ENCODE measurements at regions not wholly inside any gene's neighbourhood (a gene's known extent, or its start where the extent isn't known, plus 50 kb on each side); places are given as distances from the start of the nearest gene placed in this dataset.
"Not testable (repeated sequence)": the region's sequence is repeated elsewhere in the genome, so short reads cannot be mapped to it uniquely, and the experiment has no call there.

GRCh38 chrX:68985135-68985755 lies 156.4 kb downstream of the EFNB1 start:
- ATAC-seq (no peak), DNase-seq (no peak)
- intact Hi-C loops (cut with micrococcal nuclease), result no loop called here

DNA sequence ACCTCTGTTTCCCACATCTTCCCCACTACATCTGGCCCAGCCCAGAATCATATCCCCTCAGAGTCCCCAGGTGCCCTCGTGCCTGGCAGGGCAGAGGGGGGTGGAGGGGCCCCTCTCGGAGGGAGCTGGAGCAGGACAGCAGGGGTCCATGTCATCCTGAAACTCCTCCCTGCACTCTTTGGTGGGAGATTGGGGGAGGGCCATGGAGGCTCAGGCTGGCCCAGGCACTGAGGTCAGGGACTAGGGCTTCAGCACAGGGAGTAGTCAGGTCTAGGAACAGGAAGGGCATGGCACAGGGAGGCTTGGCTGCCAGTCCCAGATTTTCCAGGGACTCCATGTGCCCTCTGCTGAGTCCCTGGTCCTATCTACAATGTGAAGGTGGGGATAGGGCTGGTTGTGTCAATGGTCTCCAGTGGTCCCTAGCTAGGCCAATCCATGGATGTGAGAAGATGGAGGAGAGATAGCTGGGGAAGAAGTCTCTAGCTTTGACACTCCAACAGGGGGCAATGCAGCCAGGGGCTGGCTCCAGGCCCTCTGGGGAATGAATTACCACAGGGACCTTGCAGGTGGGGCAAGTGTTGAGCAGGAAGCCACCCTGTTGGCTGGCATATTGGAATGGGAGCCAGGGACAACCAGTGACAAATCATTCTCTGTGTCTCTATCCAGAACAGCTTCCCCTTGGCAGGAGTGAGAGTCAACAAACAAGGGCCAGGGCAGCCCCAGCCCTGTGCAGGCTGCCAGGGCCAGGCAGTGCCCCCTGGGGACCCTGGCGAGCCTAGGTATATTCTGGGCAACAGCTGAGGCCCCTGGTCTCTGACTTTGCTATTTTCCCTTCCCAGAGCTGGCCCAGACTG lies 154.4 kb downstream of the EFNB1 start:
- intact Hi-C loops (cut with micrococcal nuclease), result no loop called here
- peak; percentile 35 for DNase-seq
- peak; percentile 95 for ATAC-seq

DNA sequence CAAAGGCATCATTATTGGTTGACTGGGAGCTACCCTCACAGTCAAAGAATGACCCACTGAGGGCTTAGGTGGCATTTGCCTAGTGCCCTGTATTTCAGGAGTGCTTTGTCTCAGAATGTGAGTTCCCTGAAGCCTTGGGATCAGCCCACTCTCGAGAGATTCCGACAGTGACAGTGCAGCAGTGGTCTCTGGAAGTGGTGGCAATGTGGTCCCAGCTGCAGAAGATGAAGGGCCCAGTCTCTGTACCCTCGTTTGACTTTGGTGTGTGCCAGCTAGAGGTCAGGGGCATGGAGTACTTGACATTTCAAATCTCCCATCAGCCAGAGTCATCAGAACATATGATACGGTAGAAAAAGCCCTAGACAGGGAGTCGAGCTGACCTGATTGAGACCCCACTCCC lies 153.7 kb downstream of the EFNB1 start:
- intact Hi-C loops (cut with micrococcal nuclease), result no loop called here
- DNase-seq (no peak), ATAC-seq (no peak)

DNA sequence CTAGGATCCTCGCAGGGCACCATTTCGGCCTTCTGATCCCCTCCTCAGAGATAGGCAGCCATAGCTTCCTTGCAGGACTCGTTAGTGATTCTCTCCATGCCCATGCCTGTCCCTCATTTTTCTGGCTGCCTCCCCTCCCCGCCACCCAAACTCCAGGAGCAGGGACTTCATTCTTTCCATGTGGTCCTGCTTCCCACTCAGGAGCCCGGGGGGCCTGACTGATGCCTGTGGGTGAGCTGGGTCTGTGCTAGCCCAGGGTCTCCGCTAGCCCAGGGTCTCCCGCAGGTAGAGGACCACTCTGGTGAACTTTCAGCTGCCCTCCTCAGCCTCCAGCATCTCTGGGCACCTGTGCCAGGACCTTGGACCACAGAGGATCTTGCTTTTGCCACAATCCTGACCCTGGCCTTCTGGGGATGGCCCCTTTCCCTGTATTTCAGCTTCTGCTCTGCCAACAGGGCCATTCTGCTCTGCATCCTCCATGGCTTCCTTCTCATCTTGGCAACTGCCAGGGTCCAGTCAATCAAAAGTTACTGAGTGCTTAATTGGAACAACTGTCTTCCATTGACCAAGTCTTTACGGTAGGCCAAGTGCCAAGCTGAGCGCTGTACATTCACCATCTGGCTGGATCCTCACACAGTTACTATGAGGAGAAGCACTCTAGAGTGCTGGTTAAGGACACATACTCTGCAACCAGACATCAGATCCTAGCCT lies 152.2 kb downstream of the EFNB1 start:
- DNase-seq, result no peak
- intact Hi-C loops (cut with micrococcal nuclease), result no loop called here
- ATAC-seq, result no peak

DNA sequence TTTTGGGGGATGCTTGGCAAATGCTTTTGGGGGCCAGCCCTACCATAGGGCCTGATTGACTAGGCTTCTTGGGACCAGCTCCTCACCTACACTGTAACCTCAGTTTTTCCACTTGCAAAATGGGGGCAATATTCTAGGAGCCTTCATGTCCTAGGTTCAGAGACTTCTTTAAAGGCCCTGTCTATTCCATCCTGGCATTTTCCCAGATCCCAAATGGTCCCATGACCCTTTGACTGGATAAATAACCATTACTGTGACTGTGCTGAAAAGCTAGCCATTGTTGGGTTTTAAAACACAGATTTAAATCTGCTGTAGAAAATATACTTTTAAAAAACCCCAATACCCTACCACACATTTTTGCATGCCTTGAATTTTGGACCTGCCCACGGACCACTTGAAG lies 149.8 kb downstream of the EFNB1 start:
- intact Hi-C loops (cut with micrococcal nuclease), result no loop called here
- DNase-seq (no peak), ATAC-seq (no peak)

- ATAC-seq, result peak; percentile 82
- DNase-seq, result peak; percentile 37
- intact Hi-C loops (cut with micrococcal nuclease), result no loop called here
Measured at GRCh38 chrX:68978255-68978654, 149.4 kb downstream of the EFNB1 start.

DNA sequence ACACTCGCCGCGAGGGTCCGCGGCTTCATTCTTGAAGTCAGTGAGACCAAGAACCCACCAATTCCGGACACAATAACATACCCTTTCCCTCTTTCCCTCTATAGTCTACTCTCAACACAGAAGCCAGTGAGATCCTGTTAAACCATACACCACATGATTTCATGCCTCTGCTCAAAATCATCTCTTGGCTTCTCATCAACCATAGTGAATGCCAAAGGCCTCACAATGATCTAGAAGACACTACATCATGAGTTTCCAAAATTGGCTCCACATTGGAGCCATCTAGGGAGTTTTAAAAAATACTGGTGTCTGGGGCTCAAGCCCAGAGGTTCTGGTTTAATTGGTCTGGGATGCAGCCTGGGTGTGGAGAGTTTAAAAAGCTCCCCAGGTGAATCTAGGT lies 124.5 kb downstream of the EFNB1 start:
- intact Hi-C loops (cut with micrococcal nuclease), result no loop called here
- ATAC-seq (no peak), DNase-seq (no peak)

DNA sequence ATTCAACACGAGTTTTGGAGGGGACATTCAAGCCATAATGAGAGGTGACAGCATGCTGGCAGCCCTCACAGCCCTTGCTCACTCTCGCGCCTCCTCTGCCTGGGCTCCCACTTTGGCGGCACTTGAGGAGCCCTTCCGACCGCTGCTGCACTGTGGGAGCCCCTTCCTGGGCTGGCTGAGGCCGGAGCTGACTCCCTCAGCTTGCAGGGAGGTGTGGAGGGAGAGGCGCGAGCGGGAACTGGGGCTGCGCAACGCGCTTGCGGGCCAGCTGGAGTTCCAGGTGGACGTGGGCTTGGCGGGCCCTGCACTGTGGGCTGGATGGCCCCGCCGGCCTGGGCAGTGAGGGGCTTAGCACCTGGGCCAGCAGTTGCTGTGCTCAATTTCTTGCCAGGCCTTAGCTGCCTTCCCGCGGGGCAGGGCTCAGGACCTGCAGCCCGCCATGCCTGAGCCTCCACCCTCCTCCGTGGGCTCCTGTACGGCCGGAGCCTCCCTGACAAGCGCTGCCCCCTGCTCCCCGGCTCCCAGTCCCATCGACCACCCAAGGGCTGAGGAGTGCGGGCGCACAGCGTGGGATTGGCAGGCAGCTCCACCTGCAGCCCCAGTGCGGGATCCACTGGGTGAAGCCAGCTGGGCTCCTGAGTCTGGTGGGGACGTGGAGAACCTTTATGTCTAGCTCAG lies 123.3 kb downstream of the EFNB1 start:
- DNase-seq; ATAC-seq; intact Hi-C loops (cut with micrococcal nuclease): not testable (repeated sequence)

GRCh38 chrX:68950937-68951336 lies 122.1 kb downstream of the EFNB1 start:
- no peak for DNase-seq
- no peak for ATAC-seq
- intact Hi-C loops (cut with micrococcal nuclease), result no loop called here

GRCh38 chrX:68947882-68948605 lies 119.2 kb downstream of the EFNB1 start:
- no peak for ATAC-seq
- DNase-seq, result no peak
- intact Hi-C loops (cut with micrococcal nuclease), result no loop called here

DNA sequence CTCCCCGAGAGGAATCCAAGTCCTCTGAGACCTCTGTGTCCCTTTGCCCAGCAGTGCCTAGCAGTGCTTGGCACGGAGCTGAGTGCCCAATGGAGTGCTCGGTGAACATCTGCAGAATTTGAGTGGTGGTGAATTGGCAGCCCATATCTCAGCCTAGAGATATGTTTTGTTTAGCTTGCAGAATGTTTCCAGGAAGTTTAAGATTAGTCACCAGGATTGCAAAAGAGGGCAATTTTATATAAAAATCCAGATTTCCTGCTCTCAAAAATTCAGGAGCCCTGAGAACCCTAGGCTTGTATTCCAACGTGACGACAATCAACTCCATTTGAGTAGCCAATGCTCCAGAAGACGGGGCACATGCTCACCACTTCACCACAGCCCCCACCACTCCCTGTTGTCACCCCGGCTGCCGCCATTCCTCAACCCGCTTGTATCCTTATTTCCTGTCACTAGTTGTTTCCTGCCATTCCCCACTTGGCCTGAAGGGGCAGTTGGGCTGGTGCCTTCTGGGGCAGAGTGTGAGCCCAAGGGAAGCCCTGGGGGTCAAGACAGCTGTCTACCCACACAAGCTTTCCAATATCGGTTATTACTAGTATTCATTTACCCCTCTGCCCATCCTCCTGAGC lies 116.9 kb downstream of the EFNB1 start:
- intact Hi-C loops (cut with micrococcal nuclease), result no loop called here
- DNase-seq (no peak), ATAC-seq (no peak)

DNA sequence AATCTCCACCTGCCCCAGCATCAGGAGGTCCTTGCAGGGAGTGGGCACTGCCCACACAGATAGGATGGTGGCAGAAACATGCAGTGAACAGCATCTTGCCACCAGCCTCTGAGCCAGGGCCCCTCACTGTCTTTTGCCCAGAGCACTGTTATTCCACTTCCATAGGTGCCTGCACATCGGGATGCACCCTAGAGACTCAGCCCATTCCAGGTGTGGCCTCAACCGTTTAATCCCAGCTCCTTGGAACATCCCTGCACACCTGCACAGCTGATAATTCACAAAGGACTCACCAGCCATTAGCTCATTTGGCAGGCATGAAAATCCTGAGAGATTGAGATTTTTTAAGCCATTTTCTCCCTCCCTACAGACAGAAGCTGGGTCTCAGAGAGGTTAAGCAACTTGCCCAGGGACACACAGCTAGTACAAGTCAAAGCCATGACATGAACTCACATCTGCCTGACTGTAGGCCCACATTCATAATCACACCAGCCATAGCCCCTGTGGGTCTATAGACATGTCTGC lies 116.3 kb downstream of the EFNB1 start:
- DNase-seq (no peak), ATAC-seq (no peak)

GRCh38 chrX:68944211-68944610 lies 115.4 kb downstream of the EFNB1 start:
- DNase-seq, result no peak
- intact Hi-C loops (cut with micrococcal nuclease), result no loop called here
- ATAC-seq, result no peak

More for the DNA sequence above, 116.3 kb downstream of the EFNB1 start:
- intact Hi-C loops (cut with micrococcal nuclease), result no loop called here

DNA sequence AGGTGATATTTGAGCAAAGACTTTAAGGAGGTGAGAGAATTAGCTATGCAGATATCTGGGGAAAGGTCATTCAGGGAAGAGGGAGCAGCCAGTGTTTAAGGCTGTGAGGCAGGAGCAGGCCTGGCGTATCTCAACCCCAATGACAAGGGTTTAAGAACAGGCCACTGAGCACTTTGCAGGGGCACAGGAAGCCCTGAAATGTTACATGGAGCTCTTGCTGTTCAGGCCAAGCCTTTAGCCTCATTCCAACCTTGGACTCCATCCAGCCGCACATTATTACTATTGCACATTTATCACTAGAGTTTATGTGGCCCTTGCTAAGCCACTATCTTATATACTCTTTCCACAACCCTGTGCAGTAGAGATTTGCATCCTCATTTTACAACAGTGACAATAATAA lies 114.0 kb downstream of the EFNB1 start:
- ATAC-seq (peak; percentile 77), DNase-seq (no peak)
- intact Hi-C loops (cut with micrococcal nuclease), result no loop called here

DNA sequence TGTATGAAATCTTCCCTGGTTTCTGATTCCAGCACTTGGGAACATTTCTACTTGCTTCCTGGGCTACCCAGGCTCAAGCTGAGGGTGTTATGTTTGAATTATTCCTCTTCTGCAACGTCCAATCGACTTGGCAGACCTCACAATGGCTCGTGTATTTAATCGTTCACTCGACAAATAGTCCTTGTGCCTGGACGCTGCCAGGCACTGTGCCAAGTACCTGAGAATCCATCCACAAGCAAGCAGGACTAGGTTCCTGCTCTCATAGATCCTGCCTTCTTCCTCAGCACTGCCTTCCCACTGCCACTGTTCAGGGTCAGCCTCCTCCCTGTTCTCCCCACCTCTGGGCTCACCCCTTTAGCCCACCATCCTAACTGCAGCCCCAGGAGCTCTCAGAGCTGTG lies 113.3 kb downstream of the EFNB1 start:
- intact Hi-C loops (cut with micrococcal nuclease), result no loop called here
- ATAC-seq (peak; percentile 41), DNase-seq (no peak)

GRCh38 chrX:68941385-68941952 lies 112.6 kb downstream of the EFNB1 start:
- ATAC-seq (no peak), DNase-seq (no peak)
- intact Hi-C loops (cut with micrococcal nuclease), result no loop called here

DNA sequence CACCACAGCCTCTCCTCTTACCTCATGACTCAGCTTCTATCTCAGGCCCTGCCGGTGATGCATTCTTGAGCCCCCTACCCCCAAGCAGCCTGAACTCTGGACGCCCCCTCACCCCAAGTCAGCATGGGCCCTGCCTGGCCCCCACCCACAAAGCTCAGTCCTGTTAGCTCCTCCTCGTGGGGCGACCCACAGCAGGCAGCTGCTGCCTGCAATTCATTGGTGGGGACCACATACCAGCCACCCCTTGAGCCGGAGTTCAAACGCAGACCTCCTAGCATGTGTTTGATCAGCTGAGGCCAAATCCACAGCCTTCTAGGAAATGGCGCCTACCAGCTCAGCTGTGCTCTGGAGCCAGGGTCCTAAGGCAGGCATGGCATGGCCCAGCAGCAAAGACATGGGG lies 111.8 kb downstream of the EFNB1 start:
- no peak for DNase-seq
- intact Hi-C loops (cut with micrococcal nuclease), result no loop called here
- ATAC-seq, result no peak

DNA sequence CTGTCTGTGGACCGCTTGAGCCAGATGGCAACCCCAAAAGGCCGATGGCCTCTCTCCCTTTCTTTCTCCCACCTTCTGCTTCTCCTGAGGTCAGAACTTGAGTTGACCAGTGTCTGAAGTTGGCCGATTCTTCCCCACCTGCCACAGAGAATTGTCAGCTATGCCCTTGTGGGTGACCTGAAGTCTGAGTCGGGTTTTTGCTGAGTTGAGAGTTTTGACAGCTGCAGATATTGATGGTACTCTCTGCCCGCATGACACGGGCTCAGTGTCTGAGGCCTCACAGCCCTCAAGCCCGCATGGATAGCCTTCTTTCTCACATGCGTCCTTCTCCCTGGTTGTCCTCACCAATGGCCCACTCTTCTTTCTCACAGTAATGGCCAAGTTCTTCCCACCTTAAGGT lies 111.0 kb downstream of the EFNB1 start:
- intact Hi-C loops (cut with micrococcal nuclease), result loop anchor here (5.0 kb wide), 1 partner anchor 108 kb away; no protein-coding TSS in a partner anchor
- ATAC-seq (no peak), DNase-seq (no peak)
